NOMO-1 (cell line): ENCODE measurements at regions not wholly inside any gene's neighbourhood (a gene's known extent, or its start where the extent isn't known, plus 50 kb on each side); places are given as distances from the start of the nearest gene placed in this dataset.

Experiments used
- DNase-seq, 2 experiments: peaks; one replicate each; lab custom pipeline; 2025; ENCODE audit not compliant: unreplicated experiment in 2 of 2; lab: John Stamatoyannopoulos, UW

GRCh38 chr9:118455259-118455658 is 751.1 kb downstream of the TLR4 start:
- no peak for DNase-seq

DNA sequence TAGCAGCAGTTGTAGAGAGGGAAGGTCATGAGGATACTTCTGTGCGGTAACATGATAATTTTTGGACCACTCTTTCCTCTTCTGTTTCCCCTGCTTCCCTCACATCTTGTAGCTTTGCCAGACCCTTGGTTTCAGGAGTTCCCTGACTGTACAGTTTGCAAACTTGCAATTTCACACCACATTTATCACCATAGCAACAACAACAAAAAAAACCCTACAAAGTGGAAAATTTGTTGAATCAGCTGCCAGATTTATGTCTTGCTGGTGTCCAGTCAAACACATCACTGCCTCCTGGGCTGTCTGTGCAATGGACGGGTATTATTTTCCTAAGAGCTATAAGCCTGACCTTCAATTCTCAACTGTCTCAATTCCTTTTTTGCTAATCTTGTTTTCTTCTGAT is 751.6 kb downstream of the TLR4 start:
- DNase-seq = no peak

GRCh38 chr9:118457171-118458000 is 753.2 kb downstream of the TLR4 start:
- DNase-seq = no peak

DNA sequence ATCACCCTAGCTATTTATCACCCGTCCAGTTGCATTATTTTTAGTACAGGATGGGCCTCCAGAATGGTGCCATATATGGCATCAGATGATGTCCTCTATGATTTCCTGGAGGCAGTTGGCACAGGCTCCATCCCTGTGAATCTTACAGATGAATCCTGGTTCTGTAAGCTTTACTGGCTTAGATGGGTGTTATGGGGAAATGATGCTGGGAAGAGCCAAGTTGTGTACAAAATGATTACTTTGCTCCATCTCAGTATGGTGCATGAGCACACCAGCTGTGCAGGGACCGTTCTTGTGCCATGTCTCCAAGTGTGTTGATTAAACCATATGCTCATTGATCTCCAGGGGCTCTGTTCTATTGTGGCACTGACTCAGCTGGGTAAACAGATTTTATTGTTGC is 755.7 kb downstream of the TLR4 start:
- no peak for DNase-seq

- DNase-seq = no peak
These were observed 759.2 kb downstream of the TLR4 start for GRCh38 chr9:118463419-118463818.

DNA sequence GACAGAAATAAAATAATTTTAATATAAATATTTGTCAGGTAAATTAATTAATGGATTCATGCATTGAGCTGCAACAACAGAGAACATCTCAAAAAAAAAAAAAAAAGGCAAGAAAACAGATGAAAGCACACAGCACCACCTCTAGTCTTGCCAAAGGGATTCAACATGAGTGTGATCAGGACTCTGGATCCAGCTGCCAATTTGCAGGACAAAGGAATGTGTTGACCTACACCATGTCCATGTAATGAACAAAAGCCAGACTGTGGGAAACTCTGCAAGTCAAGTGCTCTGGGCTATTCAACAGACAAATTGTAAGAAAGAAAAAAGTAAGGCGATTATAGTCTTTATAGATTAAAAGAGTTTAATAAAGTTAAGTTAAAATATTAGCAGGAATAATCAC is 769.3 kb downstream of the TLR4 start:
- no peak for DNase-seq

GRCh38 chr9:118478752-118479151 is 774.5 kb downstream of the TLR4 start:
- no peak for DNase-seq

DNA sequence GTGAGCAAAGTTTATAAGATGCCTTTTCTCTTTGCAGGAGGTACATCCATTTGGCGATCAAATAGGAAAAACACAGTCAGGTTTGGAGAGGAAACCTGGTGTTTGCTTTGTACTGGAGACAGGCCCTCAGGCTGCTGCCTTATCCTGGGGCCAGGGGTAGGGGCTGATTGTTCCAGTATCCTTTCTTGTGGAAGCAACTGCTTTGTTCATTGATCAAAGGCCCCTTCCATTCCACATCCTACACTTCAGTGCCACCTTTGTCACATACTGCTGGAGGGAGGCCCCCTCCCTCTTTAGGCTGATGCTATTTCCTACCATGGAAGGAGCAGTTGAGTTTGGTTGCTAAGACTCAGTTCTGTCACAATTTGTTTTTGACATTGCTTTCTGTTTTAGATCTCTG is 778.1 kb downstream of the TLR4 start:
- no peak for DNase-seq

DNA sequence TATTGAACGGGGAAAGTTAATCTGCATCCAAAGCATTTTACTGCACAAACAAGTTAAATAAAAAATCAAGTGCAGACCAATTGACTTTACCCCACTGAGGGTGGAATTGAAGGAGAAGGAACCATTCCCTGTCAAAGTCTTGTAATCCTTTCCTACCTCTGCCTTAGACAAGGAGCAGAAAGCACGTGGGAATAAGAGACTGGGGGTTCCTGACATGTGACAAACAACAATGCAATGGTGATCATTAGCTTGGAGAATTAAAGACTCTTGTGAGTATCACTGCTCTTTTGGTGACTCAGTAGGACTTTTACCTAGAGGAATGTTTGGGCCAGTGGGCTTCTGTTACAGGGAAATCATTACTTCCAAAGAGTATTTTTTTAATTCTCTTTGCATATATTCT is 779.5 kb downstream of the TLR4 start:
- DNase-seq = no peak

DNA sequence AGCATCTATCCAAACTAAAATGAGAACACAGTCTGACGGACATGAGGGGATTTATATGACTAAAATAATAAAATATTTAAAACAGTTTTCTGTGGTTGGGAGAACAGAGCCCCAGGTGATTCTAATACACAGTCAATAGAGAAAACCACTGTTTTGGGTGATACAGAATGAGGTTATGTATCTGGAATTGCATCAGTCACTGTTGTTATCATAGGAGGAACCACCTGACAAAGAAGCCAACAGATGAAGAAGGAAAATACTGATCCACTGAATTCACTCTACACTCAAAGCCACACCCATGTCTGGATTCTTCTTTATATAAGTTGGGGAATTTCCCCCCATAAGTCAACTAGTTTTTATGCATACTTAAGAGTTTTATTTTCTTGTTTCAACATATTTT is 799.0 kb downstream of the TLR4 start:
- no peak for DNase-seq

DNA sequence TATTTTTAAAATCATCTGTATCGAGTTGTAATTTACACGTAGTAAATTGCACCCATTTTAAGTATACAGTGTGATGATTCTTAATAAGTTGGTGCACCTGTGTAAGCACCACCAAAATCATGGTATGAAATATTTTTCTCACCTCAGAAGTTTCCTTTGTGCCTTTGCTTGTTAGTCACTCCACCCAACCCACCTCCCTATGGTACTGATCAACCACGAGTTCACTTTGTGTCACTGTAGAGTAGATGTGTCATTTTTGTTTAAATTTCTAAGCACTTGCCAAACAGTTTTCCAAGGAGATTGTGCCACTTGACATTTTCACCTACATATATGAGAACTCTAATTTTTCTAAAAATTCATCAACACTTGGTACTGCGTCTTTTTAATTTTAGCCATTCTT is 806.5 kb downstream of the TLR4 start:
- no peak for DNase-seq

GRCh38 chr9:118515947-118516346 is 811.7 kb downstream of the TLR4 start:
- no peak for DNase-seq

DNA sequence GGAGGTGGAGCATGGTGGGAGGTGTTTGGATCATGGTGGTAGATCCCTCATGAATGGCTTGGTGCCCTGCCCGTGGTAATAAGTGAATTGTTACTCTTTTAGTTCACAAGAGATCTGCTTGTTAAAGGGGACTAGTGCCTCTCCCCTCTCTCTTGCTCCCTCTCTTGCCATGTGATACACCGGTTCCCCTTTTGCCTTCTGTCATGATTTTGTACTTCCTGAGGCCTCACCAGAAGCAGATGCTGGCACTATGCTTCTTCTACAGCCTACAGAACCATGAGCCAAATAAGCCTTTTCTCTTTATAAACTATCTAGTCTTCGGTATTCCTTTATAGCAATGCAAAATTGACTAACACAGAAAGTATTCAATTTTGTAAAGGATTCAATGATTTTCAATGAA is 817.1 kb downstream of the TLR4 start:
- DNase-seq = no peak

DNA sequence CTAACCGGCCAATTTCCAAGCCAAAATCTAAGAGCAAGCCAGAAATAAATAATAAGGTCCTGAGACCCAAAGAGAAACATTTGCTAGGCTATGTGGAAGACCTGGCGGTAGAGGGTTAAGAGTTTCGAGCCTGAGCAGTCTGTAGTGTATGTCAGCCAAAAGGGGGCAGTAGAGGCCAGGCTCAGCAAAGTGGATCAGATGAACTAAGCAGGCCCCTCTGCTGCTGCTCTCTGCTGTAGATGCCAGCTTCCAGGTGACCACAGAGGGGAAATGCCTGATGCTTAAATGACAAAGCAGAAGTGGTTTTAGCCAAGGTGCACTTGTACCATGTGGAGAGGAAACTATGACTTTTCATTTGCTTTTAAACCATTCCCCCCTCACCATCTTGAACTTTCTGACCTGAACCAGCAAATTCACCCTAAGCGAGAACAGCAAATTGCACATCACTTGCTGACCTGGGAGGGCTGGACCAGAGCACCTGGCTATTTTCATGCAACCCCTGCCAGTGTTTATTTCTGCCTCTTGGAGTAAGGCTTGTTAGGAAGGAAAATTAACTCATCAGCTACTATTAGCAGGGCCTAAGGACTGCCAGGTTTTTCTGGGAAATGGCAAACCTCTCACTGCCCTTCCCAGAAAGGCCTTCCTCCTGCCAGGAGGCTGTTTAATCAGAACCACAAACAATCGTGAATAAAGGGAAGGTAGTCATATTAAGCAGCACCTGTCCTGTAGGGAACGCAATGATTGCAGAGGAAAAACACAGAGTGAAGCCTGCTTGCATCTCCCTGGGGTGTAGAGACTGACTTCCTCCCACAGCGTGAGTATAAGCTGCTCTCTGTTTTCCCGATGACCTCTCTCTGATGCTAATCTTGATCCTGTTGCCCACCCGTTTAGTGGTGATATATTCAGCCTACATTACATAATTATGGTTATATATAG is 818.2 kb downstream of the TLR4 start:
- DNase-seq = peak; percentile 4 to 28

- DNase-seq = no peak
These were observed 823.1 kb downstream of the TLR4 start for GRCh38 chr9:118527261-118527660.

DNA sequence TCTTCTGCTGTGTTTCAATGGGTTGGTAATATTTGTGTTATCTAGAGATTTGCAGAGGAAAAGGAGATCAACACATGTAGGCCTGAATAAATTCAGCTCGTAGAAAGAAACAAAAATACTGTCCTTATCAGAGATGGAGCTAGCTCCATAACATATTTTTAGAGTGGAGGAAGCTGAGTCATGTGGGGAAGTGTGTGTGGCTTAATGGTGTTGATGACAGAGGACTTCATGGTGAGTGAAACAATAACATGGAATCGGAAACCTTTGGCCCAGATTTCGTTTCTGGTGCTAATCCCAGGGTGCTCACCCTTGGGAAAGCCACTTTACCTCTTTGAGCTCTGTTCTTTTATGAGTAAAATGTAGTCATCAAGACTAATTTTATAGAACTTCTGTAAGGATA is 825.0 kb downstream of the TLR4 start:
- DNase-seq = no peak

DNA sequence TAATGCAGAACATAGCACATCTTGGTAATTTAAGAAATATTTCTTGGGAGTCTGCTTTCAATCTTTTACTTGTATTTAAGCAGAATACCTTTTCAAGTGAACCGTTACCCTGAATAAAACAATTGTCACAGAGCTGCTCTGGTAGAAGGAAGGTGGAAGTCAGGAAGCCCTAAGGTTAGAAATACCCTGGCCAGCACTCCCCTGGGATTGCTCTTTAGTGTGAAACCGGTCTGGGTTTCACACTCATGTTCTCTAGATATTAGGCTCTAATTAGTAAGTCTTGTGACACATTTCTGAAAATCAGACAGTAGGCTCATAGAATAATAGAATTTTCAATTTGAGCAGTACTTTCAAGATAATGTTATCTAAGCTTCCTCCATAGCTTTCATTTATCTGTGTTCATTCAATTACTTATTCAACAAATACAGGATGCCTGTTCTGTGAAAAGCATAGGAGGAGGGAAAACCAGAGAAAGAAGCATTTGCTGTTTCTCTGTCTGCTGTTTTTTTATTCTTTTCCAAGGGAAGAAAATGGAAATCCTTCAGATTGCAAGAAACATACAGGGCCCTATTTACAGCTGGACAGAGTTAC is 825.5 kb downstream of the TLR4 start:
- no peak for DNase-seq

DNA sequence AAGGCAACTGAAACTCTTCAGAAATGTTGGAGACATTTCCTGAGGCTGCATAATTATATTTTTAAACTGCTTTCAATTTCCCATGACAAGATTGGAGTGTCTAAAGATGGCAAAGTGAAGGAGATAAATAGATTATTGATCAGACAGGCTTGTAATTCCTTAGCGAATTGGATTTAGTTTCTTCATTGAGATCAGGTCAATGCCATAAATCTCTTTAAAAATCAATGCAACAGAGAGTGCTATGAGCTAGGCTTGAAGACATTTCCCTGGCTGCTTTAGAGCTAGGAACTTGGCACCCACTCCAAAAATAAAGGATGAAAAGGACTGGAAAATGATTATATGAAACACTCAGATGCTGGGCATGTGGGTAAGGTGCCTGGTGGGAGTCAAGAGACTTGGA is 828.4 kb downstream of the TLR4 start:
- DNase-seq = no peak

DNA sequence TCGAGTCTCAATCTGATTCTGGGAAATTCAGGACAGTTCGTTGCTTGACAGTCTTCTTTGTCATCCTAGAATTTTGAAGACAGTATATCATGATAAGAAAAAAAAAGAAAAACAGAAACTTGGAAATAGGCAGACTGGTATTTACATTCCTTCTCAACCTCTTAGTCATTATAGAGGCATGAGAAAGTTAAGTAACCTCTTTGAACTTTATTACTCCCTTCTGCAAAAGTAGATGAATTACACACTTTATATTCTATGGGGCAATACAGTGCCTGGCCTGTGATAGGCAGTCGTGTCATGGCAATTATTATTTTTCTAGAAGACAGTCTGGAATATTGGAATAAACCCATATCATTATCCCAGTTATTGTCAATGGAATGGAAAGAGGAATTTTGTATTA is 828.9 kb downstream of the TLR4 start:
- no peak for DNase-seq

- DNase-seq = no peak
These were observed 829.6 kb downstream of the TLR4 start for GRCh38 chr9:118533850-118534249.

DNA sequence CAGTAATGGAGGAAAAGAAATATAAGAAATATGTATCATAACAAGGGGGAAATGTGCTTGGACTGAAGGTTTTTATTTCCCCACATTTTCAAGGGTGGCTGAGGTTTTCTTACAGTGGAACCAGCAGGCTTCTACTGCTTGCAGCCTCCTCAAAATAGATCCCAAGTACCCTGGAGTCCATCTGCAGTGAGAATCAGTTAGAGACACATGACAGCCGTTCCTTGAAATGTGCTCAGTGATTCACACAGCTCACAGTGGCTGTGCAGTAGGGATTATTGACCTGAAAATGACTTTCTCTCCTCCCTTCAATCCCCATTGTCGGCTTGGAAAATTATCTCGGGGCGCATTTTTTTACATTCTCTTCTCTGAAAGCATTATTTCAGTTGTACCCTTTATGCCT is 832.0 kb downstream of the TLR4 start:
- DNase-seq = no peak

DNA sequence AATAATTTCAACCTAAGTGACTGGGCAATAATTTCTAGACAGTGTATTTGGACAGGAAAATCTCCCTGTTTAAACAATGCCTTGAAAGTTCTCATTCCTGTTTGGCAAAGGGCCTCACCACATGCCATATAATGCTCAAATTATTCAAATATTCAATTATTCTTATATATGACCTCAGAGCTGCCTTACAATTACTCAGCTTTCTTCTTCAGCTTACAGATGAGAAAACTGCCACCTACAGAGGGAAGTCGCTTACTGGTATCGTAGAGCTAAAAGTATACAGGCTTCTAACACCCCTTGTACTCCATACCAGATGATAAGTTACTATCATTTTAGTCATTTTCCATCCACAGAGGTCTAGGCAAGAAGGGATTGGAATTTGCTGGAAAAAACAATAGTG is 830.3 kb downstream of the BRINP1 start:
- no peak for DNase-seq
